GM21390 (cell line): ENCODE measurements at regions not wholly inside any gene's neighbourhood (a gene's known extent, or its start where the extent isn't known, plus 50 kb on each side); places are given as distances from the start of the nearest gene placed in this dataset.

Experiments used
- ATAC-seq: cut with Tn5 transposase; IDR thresholded peaks from one replicate; pipeline ENCODE4 v1.9.1; 2021; ENCODE audit not compliant: unreplicated experiment

- no peak for ATAC-seq
Measured at GRCh38 chr11:45523760-45524159, 141.7 kb downstream of the CHST1 start.

GRCh38 chr11:45518833-45519535 is 146.4 kb downstream of the CHST1 start:
- no peak for ATAC-seq

GRCh38 chr11:45518141-45518832 is 147.1 kb downstream of the CHST1 start:
- no peak for ATAC-seq

GRCh38 chr11:45517171-45517770 is 148.2 kb downstream of the CHST1 start:
- ATAC-seq = no peak

GRCh38 chr11:45513821-45514340 is 151.5 kb downstream of the CHST1 start:
- ATAC-seq = no peak

GRCh38 chr11:45512471-45513148 is 152.8 kb downstream of the CHST1 start:
- ATAC-seq = no peak

- no peak for ATAC-seq
Measured at GRCh38 chr11:45511566-45511965, 153.9 kb downstream of the CHST1 start.

GRCh38 chr11:45507916-45508315 is 157.5 kb downstream of the CHST1 start:
- ATAC-seq = no peak

- no peak for ATAC-seq
Measured at GRCh38 chr11:45503311-45503710, 162.1 kb downstream of the CHST1 start.

- ATAC-seq = no peak
Measured at GRCh38 chr11:45502226-45502545, 163.2 kb downstream of the CHST1 start.

GRCh38 chr11:45501392-45502225 is 163.8 kb downstream of the CHST1 start:
- no peak for ATAC-seq

GRCh38 chr11:45500451-45500850 is 165.0 kb downstream of the CHST1 start:
- no peak for ATAC-seq

- ATAC-seq = no peak
Measured at GRCh38 chr11:45494738-45495137, 170.7 kb downstream of the CHST1 start.

- no peak for ATAC-seq
Measured at GRCh38 chr11:45489281-45489905, 176.0 kb downstream of the CHST1 start.

GRCh38 chr11:45486461-45486860 is 179.0 kb downstream of the CHST1 start:
- no peak for ATAC-seq

- no peak for ATAC-seq
Measured at GRCh38 chr11:45485070-45485707, 180.2 kb downstream of the CHST1 start.

GRCh38 chr11:45484326-45484883 is 181.0 kb downstream of the CHST1 start:
- no peak for ATAC-seq

- ATAC-seq = no peak
Measured at GRCh38 chr11:45483416-45483815, 182.0 kb downstream of the CHST1 start.

- no peak for ATAC-seq
Measured at GRCh38 chr11:45482331-45482730, 183.1 kb downstream of the CHST1 start.
